IgD-negative memory B cell (primary cell): ENCODE measurements at regions not wholly inside any gene's neighbourhood (a gene's known extent, or its start where the extent isn't known, plus 50 kb on each side); places are given as distances from the start of the nearest gene placed in this dataset.

Experiments
- H3K27ac Mint-ChIP-seq, 3 donors: one replicate each; pipeline ENCODE4 v1.8.0; 2020 to 2022; ENCODE audit warnings: mild to moderate bottlenecking in 3 of 3, mixed read lengths in 3 of 3, moderate library complexity in 1 of 3
- H3K27me3 Mint-ChIP-seq: one replicate; pipeline ENCODE4 v1.8.0; 2021; ENCODE audit warnings: mixed read lengths
- H3K36me3 Mint-ChIP-seq: one replicate; pipeline ENCODE4 v1.8.0; 2020; ENCODE audit warnings: mild to moderate bottlenecking, mixed read lengths
- H3K4me1 Mint-ChIP-seq, 3 donors: one replicate each; pipeline ENCODE4 v1.8.0; 2020 to 2022; ENCODE audit warnings: mixed read lengths in 3 of 3, mild to moderate bottlenecking in 1 of 3
- H3K4me3 Mint-ChIP-seq, 4 donors: one replicate each; pipeline ENCODE4 v1.8.0; 2020 to 2022; ENCODE audit warnings: mild to moderate bottlenecking in 4 of 4, mixed read lengths in 4 of 4, moderate library complexity in 3 of 4
- H3K9me3 Mint-ChIP-seq, 3 donors: one replicate each; pipeline ENCODE4 v1.8.0; 2020 to 2021; ENCODE audit warnings: mixed read lengths in 3 of 3, mild to moderate bottlenecking in 1 of 3

- Mint-ChIP-seq H3K4me3 (no peak overlapping the region), H3K36me3 (peaks cover 2% of the 10 kb centered on the region), H3K9me3 (peaks cover 0 to 2% (median 2%) of the 10 kb centered on the region in 3 donors), H3K27me3 (peaks cover 4% of the 10 kb centered on the region), H3K27ac (no peak overlapping the region), H3K4me1 (no peaks in the 10 kb centered on the region)
Observed at GRCh38 chr2:100199421-100199820, 57.0 kb upstream of the AFF3 start.

- H3K4me3 Mint-ChIP-seq: no peak overlapping the region
- peaks cover 2% of the 10 kb centered on the region for H3K36me3 Mint-ChIP-seq
- peaks cover 0 to 2% (median 2%) of the 10 kb centered on the region in 3 donors for H3K9me3 Mint-ChIP-seq
- no peaks in the 10 kb centered on the region for H3K4me1 Mint-ChIP-seq
- H3K27ac Mint-ChIP-seq: no peak overlapping the region
- H3K27me3 Mint-ChIP-seq: peaks cover 4% of the 10 kb centered on the region
Observed at GRCh38 chr2:100198461-100199230, 56.3 kb upstream of the AFF3 start.

DNA sequence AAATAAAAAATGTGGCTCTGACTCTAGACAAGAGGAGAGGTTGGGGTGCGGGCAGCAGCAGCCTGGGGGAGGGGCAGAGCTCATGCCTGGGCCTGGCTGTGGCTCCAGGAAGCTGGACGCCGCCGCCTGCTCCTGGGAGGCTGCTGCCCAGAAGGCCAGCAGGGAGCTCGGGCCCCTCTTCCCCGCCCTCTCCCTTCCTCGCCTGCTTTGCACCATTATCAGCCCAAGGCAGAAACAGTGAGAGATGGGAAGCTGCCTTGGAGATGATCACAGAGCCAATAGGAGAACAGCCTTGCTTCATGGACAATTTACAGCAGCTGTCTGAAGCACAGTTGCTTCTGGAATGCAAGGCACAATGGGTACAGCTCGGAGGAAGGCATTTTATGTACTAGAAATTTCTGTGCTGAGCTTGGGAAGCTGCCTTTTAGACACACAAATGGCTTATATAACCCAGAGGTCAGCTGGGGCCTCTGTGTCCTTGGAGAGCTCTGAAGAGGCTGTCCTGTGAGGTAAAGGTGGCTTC, 55.3 kb upstream of the AFF3 start:
- no peak overlapping the region for H3K27ac Mint-ChIP-seq
- H3K4me1 Mint-ChIP-seq: no peaks in the 10 kb centered on the region
- peaks cover 0 to 2% (median 2%) of the 10 kb centered on the region in 3 donors for H3K9me3 Mint-ChIP-seq
- peaks cover 2% of the 10 kb centered on the region for H3K36me3 Mint-ChIP-seq
- H3K4me3 Mint-ChIP-seq: no peak overlapping the region
- peaks cover 7% of the 10 kb centered on the region for H3K27me3 Mint-ChIP-seq

- peak overlapping the region in 2 of 3 donors; percentile 28 to 57 for H3K27ac Mint-ChIP-seq
- H3K27me3 Mint-ChIP-seq: peaks cover 7% of the 10 kb centered on the region
- H3K36me3 Mint-ChIP-seq: peaks cover 1% of the 10 kb centered on the region
- no peak overlapping the region for H3K4me3 Mint-ChIP-seq
- no peaks in the 10 kb centered on the region for H3K4me1 Mint-ChIP-seq
- H3K9me3 Mint-ChIP-seq: peaks cover 0 to 2% (median 1%) of the 10 kb centered on the region in 3 donors
Observed at GRCh38 chr2:100196786-100197494, 54.5 kb upstream of the AFF3 start.

- no peaks in the 10 kb centered on the region for H3K4me1 Mint-ChIP-seq
- H3K27me3 Mint-ChIP-seq: peaks cover 5% of the 10 kb centered on the region
- no peaks in the 10 kb centered on the region for H3K36me3 Mint-ChIP-seq
- H3K9me3 Mint-ChIP-seq: no peaks in the 10 kb centered on the region
- no peak overlapping the region for H3K27ac Mint-ChIP-seq
- H3K4me3 Mint-ChIP-seq: no peak overlapping the region
Observed at GRCh38 chr2:100195942-100196341, 53.6 kb upstream of the AFF3 start.

DNA sequence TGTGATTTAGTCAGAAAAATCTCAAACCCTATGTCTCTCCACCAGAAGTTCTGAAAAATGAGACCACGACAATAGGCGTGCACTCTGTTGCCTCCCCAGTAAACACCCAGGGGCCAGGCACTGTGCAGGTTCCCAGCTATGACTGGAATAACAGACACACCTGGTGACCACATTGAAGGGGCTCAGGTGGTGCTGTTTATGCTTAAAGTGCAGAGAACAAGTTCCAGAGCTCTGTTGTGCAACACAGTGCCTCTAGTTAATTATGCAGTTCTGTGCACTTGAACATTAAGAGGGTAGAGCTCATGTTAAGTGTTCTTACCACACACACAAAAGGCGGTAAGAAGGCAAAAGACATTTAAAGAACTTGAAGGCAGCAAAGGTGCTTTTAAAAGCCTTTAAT, 52.6 kb upstream of the AFF3 start:
- Mint-ChIP-seq H3K36me3 (no peaks in the 10 kb centered on the region), H3K9me3 (peaks cover 0 to 1% (median 0%) of the 10 kb centered on the region in 3 donors), H3K27ac (no peak overlapping the region), H3K4me3 (no peak overlapping the region), H3K4me1 (no peaks in the 10 kb centered on the region), H3K27me3 (peaks cover 5% of the 10 kb centered on the region)

- Mint-ChIP-seq H3K27ac (no peak overlapping the region), H3K4me1 (no peaks in the 10 kb centered on the region), H3K4me3 (no peak overlapping the region), H3K9me3 (peaks cover 0 to 1% (median 0%) of the 10 kb centered on the region in 3 donors), H3K27me3 (peaks cover 5% of the 10 kb centered on the region), H3K36me3 (no peaks in the 10 kb centered on the region)
Observed at GRCh38 chr2:100193291-100193710, 50.9 kb upstream of the AFF3 start.

DNA sequence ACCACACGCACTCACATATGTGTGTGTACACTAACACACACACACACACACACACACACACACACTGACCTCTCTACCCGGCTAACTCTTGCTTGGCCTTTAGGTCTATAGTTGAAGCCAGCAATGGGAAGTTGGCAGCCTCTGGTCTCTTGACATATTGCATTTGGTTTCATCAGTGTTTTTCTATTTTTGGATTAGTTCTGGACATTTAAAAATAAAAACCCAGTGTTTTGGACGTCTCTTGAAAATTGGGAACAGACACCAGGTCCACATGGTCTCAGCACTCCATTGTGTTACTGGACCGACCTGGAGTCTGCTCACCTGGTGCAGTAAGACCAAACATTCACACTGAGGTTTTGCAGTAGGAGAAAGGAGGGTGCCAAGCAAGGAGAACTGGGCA, 50.4 kb upstream of the AFF3 start:
- H3K27me3 Mint-ChIP-seq: peaks cover 5% of the 10 kb centered on the region
- H3K36me3 Mint-ChIP-seq: no peaks in the 10 kb centered on the region
- peaks cover 0 to 1% (median 0%) of the 10 kb centered on the region in 3 donors for H3K9me3 Mint-ChIP-seq
- no peaks in the 10 kb centered on the region for H3K4me1 Mint-ChIP-seq
- no peak overlapping the region for H3K27ac Mint-ChIP-seq
- H3K4me3 Mint-ChIP-seq: no peak overlapping the region

DNA sequence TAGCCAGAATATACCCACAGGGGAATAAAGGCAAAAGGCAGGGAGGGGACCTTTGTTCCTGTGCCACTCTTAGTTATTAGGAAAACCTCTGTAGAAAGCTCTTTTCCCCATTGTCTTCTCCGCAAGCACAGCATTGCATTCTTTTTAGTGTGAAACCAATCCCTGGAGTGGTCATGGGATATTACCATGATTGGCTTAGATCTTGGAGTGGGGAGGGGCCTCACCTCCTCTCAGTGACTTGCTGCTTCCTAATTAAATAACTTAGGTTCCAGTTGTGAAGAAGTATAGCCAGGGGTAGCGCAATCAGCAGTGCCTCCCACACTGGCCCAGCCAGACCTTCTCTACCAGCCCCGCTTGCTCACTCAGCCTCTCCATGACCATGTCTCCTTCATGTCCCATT, 49.9 kb upstream of the AFF3 start:
- H3K4me1 Mint-ChIP-seq: no peaks in the 10 kb centered on the region
- peaks cover 5% of the 10 kb centered on the region for H3K27me3 Mint-ChIP-seq
- H3K27ac Mint-ChIP-seq: no peak overlapping the region
- peaks cover 0 to 1% (median 0%) of the 10 kb centered on the region in 3 donors for H3K9me3 Mint-ChIP-seq
- H3K4me3 Mint-ChIP-seq: no peak overlapping the region
- H3K36me3 Mint-ChIP-seq: no peaks in the 10 kb centered on the region
